ENCODE measurements at regions not wholly inside any gene's neighbourhood (a gene's known extent, or its start where the extent isn't known, plus 50 kb on each side); places are given as distances from the start of the nearest gene placed in this dataset.

DNA sequence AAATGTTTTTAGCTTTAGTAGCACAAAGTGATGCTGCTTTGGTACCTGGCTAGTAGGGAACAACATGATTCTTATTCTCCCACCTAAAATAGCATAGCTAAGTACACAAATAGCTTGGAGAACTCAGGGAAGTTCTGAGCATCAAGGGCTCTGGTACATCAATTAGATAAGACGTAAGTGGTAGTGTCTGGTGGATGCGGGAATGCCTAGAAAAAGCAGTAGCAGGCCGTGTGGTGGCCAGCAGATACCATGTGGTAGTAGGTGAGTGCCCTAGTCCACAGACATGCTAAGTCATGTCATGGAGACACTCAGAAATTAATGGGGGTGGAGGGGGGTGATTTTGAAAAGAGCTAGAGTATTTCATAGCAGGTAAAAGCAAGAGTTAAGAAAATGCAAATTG lies 347.3 kb upstream of the NOCT start:
- H3K36me3 ChIP-seq (ENCODE audit: control insufficient read depth, insufficient read depth, low read length) = no peaks in the 10 kb centered on the region
- TF ChIP-seq, protein P1, sequence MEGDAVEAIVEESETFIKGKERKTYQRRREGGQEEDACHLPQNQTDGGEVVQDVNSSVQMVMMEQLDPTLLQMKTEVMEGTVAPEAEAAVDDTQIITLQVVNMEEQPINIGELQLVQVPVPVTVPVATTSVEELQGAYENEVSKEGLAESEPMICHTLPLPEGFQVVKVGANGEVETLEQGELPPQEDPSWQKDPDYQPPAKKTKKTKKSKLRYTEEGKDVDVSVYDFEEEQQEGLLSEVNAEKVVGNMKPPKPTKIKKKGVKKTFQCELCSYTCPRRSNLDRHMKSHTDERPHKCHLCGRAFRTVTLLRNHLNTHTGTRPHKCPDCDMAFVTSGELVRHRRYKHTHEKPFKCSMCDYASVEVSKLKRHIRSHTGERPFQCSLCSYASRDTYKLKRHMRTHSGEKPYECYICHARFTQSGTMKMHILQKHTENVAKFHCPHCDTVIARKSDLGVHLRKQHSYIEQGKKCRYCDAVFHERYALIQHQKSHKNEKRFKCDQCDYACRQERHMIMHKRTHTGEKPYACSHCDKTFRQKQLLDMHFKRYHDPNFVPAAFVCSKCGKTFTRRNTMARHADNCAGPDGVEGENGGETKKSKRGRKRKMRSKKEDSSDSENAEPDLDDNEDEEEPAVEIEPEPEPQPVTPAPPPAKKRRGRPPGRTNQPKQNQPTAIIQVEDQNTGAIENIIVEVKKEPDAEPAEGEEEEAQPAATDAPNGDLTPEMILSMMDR (IDR thresholded peaks at IDR 0.05; ENCODE audit: insufficient read depth, low read length, severe bottlenecking) = no peak
- no peak overlapping the region for H3K4me3 ChIP-seq (ENCODE audit: low read depth, low read length)
- FAIRE-seq (no peak), DNase-seq (ENCODE audit: low read depth) (no peak)
- peaks cover 1% of the 10 kb centered on the region for H3K27me3 ChIP-seq (ENCODE audit: control insufficient read depth, insufficient read depth, low read length)

DNA sequence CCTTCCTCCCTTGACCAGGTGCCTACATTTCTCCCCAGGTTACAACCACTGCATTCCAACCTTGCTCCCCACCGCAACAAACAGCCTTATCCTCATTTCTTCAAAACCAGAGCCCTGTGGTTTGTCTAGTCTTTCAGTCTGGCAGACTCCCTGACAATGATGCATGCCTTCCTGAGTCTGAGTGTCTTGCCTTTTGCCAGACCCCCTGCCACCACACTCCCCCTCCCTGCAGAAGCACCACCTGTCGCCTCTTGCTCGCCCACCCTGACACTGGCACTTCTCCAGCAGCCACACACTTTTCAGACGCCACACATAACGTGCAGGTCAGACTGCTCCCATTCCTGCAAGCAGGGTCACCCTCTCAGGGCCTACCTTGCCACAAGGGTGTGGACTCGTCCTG lies 349.2 kb upstream of the NOCT start:
- H3K4me3 ChIP-seq (ENCODE audit: low read depth, low read length) = no peak overlapping the region
- H3K27me3 ChIP-seq (ENCODE audit: control insufficient read depth, insufficient read depth, low read length) = no peaks in the 10 kb centered on the region
- H3K36me3 ChIP-seq (ENCODE audit: control insufficient read depth, insufficient read depth, low read length) = no peaks in the 10 kb centered on the region
- FAIRE-seq = no peak
- DNase-seq (ENCODE audit: low read depth) = no peak
- TF ChIP-seq, protein P1 (IDR thresholded peaks at IDR 0.05; ENCODE audit: insufficient read depth, low read length, severe bottlenecking) = no peak

DNA sequence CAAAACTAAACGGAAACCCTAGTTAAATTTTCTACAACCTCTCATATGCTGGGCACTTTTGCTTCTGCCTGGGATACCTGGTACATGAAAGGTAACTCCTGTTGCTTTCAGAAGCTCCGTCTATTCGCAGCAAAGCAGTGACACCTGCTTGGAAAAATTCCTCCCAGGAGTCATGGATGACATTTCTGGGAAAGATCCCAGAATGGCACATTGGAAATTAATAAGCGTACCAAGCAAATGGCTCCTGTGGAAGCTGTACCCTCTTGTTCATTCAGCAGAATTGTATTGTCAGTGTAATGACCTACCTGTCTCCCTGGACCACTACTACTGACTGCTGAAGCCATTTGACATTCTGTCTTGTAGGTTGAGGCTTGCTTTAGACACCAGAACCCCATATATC lies 349.7 kb upstream of the NOCT start:
- no peak for FAIRE-seq
- TF ChIP-seq, protein P1 (IDR thresholded peaks at IDR 0.05; ENCODE audit: insufficient read depth, low read length, severe bottlenecking) = no peak
- H3K4me3 ChIP-seq (ENCODE audit: low read depth, low read length) = no peak overlapping the region
- DNase-seq (ENCODE audit: low read depth) = no peak
- no peaks in the 10 kb centered on the region for H3K36me3 ChIP-seq (ENCODE audit: control insufficient read depth, insufficient read depth, low read length)
- no peaks in the 10 kb centered on the region for H3K27me3 ChIP-seq (ENCODE audit: control insufficient read depth, insufficient read depth, low read length)

DNA sequence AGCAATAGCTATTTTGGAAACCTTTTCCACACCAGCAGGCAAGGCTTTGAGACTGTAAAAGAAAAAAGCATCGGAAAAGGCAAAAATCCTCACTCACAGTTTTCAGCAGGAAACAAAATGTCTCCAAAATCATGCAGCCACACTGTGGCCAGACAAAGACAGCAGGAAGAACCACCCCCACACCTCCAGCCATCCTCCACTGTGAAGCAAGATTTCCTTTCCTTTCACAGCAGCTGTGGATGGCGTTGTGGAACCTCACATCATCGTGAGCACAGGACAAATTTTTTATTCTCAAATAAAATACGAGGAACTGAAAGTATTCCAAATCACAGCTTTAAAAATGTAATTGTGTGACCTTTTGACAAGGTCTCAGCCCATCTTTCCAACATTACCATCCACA lies 351.7 kb upstream of the NOCT start:
- no peak overlapping the region for H3K4me3 ChIP-seq (ENCODE audit: low read depth, low read length)
- TF ChIP-seq, protein P1 (IDR thresholded peaks at IDR 0.05; ENCODE audit: insufficient read depth, low read length, severe bottlenecking) = no peak
- DNase-seq (ENCODE audit: low read depth) (no peak), FAIRE-seq (peak; percentile 92)
- H3K36me3 ChIP-seq (ENCODE audit: control insufficient read depth, insufficient read depth, low read length) = no peaks in the 10 kb centered on the region
- no peaks in the 10 kb centered on the region for H3K27me3 ChIP-seq (ENCODE audit: control insufficient read depth, insufficient read depth, low read length)

DNA sequence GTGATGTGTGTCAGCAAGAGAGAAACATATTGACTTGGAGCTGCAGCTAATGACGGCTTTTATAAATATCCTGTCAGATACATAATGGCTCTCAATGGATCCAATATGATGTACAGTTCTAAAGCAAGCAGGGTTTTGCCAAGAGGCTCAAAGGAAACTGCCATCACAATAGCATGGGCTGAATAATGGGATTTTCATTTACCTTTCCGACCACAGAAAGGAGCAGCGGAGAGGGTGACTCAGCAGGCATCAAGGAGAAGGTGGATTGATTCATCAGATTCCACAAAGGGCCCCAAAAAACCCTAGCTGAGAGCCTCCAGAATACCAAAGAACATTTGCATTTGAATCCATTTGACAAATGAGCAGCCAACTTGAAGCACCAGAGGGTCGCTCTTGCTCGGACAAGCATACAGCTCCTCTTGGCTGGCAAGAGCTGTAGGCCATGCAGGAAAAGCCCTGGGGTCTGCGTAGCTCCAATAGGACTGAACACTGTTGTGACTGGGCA lies 355.7 kb upstream of the NOCT start:
- DNase-seq (ENCODE audit: low read depth) (peak; percentile 67), FAIRE-seq (no peak)
- H3K27me3 ChIP-seq (ENCODE audit: control insufficient read depth, insufficient read depth, low read length) = no peaks in the 10 kb centered on the region
- H3K36me3 ChIP-seq (ENCODE audit: control insufficient read depth, insufficient read depth, low read length) = no peaks in the 10 kb centered on the region
- TF ChIP-seq, protein P1 (IDR thresholded peaks at IDR 0.05; ENCODE audit: insufficient read depth, low read length, severe bottlenecking) = no peak
- H3K4me3 ChIP-seq (ENCODE audit: low read depth, low read length) = no peak overlapping the region
